Anterior cingulate cortex (tissue), 58 donors: ENCODE measurements at regions not wholly inside any gene's neighbourhood (a gene's known extent, or its start where the extent isn't known, plus 50 kb on each side); places are given as distances from the start of the nearest gene placed in this dataset.

ENCODE experiments used
- DNase-seq, 58 donors: peaks; one replicate each; lab custom pipeline; 2025; lab: John Stamatoyannopoulos, UW

- peak in 22 of 58 donors; percentile 2 to 65 (median 14) for DNase-seq
Measured at GRCh38 chr2:151091583-151091982, 170.1 kb downstream of the RBM43 start.

- no peak for DNase-seq
Measured at GRCh38 chr2:151087377-151087776, 174.3 kb downstream of the RBM43 start.

GRCh38 chr2:151085181-151085611, 176.5 kb downstream of the RBM43 start:
- no peak for DNase-seq

GRCh38 chr2:151083856-151084795, 177.5 kb downstream of the RBM43 start:
- DNase-seq = no peak

- no peak for DNase-seq
Measured at GRCh38 chr2:151078889-151079288, 182.8 kb downstream of the RBM43 start.

- no peak for DNase-seq
Measured at GRCh38 chr2:151071906-151072305, 189.8 kb downstream of the RBM43 start.

GRCh38 chr2:151071382-151071781, 190.3 kb downstream of the RBM43 start:
- no peak for DNase-seq

- DNase-seq = no peak
Measured at GRCh38 chr2:151070253-151070652, 191.4 kb downstream of the RBM43 start.

- no peak for DNase-seq
Measured at GRCh38 chr2:151067658-151068369, 193.8 kb downstream of the RBM43 start.

- no peak for DNase-seq
Measured at GRCh38 chr2:151063271-151063670, 198.4 kb downstream of the RBM43 start.

- no peak for DNase-seq
Measured at GRCh38 chr2:151060287-151060686, 201.4 kb downstream of the RBM43 start.

- DNase-seq = no peak
Measured at GRCh38 chr2:151056870-151057269, 204.8 kb downstream of the RBM43 start.

GRCh38 chr2:151053661-151053990, 208.0 kb downstream of the RBM43 start:
- DNase-seq = no peak

GRCh38 chr2:151052850-151053660, 208.6 kb downstream of the RBM43 start:
- DNase-seq = no peak

- peak in 11 of 58 donors; percentile 0 to 38 (median 1) for DNase-seq
Measured at GRCh38 chr2:151051574-151052220, 210.0 kb downstream of the RBM43 start.

GRCh38 chr2:151049746-151050145, 211.9 kb downstream of the RBM43 start:
- no peak for DNase-seq

- DNase-seq = no peak
Measured at GRCh38 chr2:151048331-151049054, 213.2 kb downstream of the RBM43 start.

GRCh38 chr2:151043484-151043883, 218.2 kb downstream of the RBM43 start:
- DNase-seq = no peak

GRCh38 chr2:151042964-151043363, 218.7 kb downstream of the RBM43 start:
- no peak for DNase-seq

- DNase-seq = no peak
Measured at GRCh38 chr2:151040039-151040438, 221.6 kb downstream of the RBM43 start.
